Loucy (cell line): ENCODE measurements at regions not wholly inside any gene's neighbourhood (a gene's known extent, or its start where the extent isn't known, plus 50 kb on each side); places are given as distances from the start of the nearest gene placed in this dataset.

ENCODE experiments used
- CTCF ChIP-seq: fragments of 200-600 bp; sonication (generic); conservative IDR thresholded peaks from 2 replicates; pipeline ENCODE4 v1.5.1; 2014; ENCODE audit warnings: mild to moderate bottlenecking, antibody characterized with exemption, low read length
- EZH2phosphoT487 ChIP-seq: fragments of 200-600 bp; IDR thresholded peaks from 2 replicates; pipeline ENCODE4 v1.6.1; 2018; ENCODE audit warnings: antibody characterized with exemption, mild to moderate bottlenecking, moderate library complexity, borderline replicate concordance

GRCh38 chr7:125495997-125496396, 566.4 kb upstream of the POT1 start:
- no peak for TF ChIP-seq EZH2phosphoT487
- TF ChIP-seq CTCF: no peak
